ENCODE measurements at regions not wholly inside any gene's neighbourhood (a gene's known extent, or its start where the extent isn't known, plus 50 kb on each side); places are given as distances from the start of the nearest gene placed in this dataset.

DNA sequence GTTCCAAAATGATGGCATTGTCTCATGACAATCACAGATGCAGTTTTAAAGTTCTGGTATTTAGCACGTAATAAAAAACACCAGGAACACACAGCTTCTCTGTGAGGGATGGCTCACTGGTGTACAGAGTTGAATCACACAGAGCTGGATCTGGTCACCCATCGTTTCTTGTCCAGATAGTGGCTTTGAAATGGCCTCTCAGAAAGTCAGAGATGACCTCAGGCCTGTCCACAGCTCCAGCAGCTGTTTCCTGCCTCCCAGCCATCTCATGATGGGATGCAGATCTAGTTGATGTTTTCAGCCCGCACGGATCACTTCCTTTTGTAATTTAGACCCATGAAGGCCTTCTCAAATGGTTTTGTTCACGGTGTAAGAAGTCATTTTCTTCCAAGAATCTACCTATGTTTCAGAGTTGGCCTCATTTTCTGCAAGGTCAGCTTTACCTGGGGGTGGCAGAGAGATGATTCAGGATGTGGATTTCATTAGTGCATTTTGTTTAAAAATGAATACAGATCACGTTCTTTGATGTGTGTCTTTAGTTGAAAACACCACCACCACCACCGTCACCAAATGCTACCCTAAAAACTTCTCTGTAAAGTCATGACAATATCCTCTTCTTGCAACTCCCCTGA is 166.2 kb downstream of the SNX10 start:
- DNase-seq (ENCODE audit: low read depth in 4 of 4, low spot score in 3 of 4), result no peak

DNA sequence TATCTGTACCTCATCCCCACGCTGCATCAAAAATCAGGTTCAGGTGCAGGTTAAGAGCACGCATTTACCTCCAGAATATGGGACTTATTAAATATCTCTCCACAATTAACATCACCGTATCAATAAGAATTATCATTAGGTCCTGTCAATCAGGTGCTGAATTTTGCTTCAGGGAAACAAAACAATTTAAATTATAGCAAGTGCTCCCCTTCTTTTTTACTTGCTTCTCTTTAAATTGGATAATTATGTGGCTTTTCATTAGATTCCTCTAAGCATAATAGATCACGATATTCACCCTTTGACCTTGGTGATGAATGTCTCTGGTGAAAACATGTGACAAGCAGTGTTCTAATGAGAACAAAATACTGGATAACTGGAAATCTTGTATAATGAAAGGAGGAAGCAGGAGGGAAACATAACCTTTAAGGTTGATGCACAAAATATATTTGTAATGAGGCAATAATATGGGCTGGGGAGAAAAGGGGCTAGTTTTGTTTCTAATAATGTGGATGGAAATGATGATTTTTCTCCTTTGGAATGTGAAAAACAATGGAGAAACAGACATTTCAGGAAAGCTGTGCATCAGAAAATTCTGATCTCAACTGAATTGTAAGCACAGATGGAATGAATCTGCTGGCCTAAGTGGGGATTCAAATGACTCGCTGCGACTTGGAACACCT is 166.9 kb downstream of the SNX10 start:
- no peak for DNase-seq (ENCODE audit: low read depth in 4 of 4, low spot score in 3 of 4)

DNA sequence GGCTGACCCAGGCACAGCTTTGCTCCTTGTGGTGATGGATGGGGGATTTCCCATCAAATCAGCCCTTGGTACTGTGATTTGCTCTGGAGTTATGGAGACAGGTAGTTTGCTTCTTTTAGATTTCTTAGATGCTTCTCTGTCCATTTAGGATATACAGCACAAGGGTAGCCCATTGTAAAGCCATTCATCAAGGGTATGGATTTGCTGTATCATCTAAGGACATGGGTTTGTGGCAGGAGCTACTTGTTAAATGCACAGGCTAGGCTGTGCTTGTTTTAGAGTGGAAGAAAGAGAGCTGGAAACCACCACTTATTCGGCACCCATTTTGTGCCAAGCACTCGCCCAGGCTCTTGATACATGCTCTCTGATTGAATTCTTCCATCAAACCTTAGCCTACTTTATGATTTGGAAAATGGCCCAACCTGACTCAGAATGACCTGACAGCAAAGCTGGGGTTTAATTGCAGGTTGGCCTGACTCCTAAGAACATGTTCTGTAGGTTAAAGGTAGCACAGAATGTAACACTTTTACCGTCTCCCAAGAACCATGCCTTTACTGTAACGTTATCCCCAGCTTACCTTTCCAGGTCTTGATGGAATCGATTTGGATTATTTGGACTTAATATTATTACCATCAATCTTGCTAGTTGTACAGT is 168.0 kb downstream of the SNX10 start:
- DNase-seq (ENCODE audit: low read depth in 4 of 4, low spot score in 3 of 4), result no peak

DNA sequence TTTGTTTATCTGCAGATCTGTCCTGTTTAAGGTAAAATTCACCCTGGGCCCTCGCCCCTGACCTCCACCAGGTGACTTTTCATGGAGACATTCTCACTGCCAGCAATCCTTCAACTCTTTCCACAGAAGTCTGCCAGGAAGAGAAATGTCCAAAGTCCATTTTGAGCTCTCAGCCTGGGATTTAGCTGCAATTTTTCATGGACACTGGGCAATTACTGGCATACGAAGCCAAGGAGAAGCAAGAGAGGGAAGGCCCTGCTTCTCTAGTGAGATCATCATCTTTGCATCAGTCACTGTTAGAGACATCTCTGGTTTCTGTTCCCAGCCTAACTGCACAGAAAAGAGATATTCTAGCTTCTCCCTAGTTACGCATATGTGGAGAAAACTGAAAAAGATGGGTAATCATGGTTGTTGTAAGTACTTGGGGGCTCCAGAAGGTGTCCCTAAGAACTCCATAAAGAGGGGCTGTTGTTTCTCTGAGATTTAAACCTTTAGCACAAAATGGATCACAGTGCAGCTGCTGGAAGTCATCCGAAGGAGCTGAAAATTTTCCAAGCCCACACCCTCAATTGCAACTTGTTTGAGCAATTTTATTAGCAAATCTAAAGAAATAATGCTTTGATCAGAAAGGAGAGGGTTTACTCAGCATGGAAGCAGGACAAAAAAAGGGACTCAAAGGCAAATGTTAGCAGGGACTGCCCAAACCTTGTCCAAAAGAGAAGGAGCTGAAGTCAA is 168.9 kb downstream of the SNX10 start:
- no peak for DNase-seq (ENCODE audit: low read depth in 4 of 4, low spot score in 3 of 4)

DNA sequence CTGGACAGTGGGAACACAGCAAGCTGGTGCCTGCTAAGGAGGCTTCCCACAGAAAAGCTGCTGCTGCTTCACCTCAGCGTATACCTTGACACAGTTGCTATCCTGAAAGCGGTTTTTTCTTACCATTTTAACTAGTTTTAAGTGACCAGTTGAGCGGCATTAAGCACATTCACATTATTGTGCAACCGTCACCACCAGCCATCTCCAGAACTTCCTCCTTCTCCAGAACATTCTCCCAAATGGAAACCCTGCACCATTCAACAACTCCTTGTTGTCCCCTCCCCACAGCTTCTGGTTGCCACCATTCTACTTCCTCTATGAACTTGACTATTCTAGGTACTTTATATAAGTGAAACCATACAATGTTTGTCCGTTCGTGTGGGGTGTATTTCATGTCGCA is 169.9 kb downstream of the SNX10 start:
- DNase-seq (ENCODE audit: low read depth in 4 of 4, low spot score in 3 of 4), result no peak

DNA sequence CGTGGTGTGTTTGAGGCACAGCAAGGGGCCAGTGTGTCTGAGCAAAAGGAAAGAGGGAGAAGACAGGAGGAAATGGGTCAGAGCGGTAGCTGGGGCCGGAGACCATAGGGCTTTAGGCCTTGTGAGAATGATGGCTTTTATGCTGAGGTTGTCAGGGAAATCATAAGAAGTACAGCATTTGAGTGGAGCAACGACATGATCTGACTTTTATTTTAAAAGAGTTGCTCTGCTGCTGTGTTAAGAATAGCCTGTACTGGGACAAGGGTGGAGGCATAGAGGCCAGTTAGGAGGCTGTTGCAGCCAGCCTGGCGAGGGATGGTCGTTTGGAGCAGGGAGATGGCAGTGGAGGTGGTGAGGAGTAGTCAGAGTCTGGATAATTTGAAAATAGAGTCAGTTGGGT is 174.3 kb downstream of the SNX10 start:
- no peak for DNase-seq (ENCODE audit: low read depth in 4 of 4, low spot score in 3 of 4)

DNA sequence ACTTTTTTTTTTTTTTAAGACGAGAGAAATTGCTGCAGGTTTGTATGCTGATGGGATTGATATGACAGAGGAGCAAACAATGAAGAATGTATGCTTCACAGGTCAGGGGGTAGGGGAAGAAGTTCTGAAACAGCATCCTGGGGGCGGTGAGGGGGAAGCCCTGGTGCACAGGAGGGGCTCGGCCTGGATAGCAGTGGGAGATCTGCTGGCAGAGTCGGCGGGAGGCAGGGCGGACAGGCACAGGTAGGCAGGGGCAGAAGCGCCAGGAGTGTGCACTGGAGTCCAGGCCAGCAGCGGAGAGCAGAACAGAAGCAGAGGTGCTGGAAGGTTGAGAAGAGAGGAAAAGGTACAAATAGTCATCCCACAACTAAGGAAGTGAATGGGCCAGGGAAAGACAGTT is 175.4 kb downstream of the SNX10 start:
- DNase-seq (ENCODE audit: low read depth in 4 of 4, low spot score in 3 of 4), result no peak

DNA sequence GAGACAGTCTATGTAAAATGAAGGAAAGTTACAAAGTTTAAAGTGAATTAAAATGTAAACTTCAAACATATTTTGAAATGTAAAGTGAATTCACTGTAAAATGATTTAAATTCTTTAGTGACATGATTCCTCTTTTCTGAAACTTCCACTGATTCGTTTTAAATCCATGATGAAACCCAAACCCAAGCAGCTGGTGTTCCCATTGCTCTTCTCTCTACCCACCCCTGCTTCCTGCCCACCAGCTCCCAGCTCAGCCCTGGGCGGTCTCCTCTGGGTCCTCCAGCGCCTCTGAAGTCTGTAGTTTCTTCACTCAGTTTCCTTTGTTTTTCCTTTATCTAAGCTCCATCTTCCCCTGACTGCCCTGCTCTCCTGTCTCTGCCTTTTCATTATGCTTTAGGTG is 175.9 kb downstream of the SNX10 start:
- DNase-seq (ENCODE audit: low read depth in 4 of 4, low spot score in 3 of 4), result no peak

DNA sequence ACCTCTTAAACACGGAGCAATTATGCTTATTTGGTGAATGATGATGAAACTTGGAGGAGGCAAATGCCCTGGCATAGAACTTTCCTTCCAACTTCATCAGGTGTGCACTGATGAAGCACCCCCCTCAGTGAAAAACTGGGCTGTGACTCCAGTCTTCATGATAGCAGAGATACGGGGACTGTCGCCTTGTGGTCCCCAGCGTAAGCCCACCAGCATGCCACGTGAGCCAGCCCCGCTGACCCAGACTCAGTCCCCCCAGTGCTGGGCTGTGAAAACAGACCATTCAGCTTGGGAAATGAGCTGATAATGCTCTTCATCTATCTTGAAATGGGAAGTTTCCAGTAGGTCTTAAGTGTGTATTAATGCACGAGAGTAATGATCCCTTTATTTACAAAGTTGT is 177.0 kb downstream of the SNX10 start:
- no peak for DNase-seq (ENCODE audit: low read depth in 4 of 4, low spot score in 3 of 4)

DNA sequence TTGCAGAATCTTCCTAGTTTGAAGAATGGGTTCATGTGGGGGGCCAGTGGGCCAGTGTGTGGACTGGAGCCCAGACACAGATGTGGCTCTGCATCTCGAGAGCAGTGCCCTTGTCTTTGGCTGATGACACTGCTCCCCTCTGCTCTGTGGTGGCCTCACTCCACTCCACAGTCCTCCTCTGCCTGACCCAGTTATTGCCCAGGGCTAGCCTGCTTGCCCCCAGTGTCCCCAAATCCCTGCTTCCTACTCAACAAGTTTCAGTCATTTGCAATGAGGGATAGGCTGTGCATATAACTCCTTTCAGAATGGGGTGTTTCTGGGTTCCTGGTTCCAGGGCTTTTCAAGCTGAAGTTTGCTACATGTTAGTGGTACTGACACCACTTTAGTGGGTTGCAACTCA is 177.5 kb downstream of the SNX10 start:
- no peak for DNase-seq (ENCODE audit: low read depth in 4 of 4, low spot score in 3 of 4)

DNA sequence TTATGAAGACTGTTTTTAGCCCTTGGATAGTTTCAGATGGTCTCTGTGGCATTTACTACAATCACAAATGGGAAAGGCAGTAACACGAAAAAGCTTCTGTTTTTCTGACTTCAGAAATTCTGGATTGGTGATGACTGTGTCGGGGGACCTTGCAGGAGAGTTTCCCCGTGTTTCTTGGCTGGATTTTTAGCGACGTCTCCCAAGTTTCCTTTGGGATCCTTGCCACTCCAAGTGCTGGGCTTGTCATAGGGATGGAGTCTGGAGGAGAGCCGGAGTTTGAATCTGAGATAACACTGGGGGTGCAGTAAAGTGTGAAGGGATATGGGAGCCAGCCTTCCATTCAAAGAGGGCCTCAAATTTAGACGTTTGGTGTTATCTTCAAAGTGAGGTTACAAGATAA is 179.0 kb downstream of the SNX10 start:
- DNase-seq (ENCODE audit: low read depth in 4 of 4, low spot score in 3 of 4), result no peak

DNA sequence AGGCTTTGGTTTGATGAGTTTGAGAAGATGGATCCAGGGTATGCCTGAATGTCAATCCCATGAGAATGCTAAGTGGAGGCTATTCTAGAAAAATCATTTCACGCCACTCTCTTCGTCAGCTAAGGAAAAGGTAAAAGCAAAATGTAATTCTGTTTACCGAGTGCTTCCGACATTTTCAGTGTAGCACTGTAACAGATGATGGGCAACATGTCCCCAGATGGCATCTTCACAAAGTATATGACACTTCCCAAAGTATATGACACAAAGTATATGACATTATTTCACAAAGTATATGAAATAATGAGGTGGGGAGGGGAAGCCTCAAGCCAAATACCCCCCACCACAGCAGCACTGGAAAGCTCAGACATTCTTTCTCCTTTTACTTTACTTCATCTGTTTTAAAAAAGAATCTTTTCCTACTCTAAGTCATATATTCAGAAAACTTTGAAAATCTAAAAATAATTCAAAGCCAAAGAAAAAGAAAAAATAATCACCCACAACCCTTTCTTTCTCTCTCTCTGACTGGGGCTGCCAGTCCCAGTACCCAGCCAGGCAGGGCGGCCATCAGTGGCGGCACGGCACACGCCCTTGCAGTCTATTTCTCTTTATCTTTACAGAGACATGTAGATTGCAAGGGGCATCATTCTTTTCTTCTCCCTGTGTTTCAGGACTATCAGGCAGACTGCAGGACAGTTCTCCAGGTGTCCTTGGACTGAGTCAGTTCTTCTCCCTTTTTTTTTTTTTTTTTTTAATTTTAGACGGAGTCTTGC is 179.8 kb downstream of the SNX10 start:
- no peak for DNase-seq (ENCODE audit: low read depth in 4 of 4, low spot score in 3 of 4)

DNA sequence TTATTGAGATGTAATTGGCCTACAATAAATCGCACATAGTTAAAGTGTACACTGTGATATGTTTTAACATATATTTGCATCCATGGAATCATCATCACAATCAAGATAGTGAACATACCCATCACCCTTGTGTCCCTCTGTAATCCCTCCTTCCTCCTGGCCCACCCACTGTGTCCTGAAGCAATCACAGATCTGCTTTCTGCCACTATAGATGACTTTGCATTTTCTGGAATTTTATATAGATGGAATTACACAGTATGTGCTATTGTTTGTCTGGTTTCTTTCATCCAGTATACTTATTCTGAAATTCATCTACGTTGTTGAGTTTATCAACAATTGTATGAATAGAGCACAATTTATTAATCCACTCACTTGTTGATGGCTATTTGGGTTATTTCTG is 181.3 kb downstream of the SNX10 start:
- no peak for DNase-seq (ENCODE audit: low read depth in 4 of 4, low spot score in 3 of 4)

DNA sequence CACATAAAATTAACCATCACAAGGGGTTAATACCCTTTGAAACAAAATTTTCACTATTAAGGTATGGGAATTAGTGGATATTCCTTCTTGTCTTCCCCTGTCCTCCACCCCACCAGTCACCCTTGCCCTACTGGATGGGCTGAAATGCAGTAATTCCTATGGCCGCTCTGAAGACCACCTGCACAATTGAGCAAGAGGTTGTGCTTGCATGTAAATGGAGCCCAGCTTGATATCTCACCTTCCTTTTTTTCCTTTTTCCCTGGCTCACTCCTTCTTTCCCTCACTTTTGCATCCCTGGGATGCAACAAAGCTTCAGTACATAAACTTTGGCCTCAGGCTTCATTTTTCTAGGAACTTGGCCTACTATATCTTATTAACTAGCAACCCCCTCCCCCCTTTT is 184.6 kb downstream of the SNX10 start:
- no peak for DNase-seq (ENCODE audit: low read depth in 4 of 4, low spot score in 3 of 4)

DNA sequence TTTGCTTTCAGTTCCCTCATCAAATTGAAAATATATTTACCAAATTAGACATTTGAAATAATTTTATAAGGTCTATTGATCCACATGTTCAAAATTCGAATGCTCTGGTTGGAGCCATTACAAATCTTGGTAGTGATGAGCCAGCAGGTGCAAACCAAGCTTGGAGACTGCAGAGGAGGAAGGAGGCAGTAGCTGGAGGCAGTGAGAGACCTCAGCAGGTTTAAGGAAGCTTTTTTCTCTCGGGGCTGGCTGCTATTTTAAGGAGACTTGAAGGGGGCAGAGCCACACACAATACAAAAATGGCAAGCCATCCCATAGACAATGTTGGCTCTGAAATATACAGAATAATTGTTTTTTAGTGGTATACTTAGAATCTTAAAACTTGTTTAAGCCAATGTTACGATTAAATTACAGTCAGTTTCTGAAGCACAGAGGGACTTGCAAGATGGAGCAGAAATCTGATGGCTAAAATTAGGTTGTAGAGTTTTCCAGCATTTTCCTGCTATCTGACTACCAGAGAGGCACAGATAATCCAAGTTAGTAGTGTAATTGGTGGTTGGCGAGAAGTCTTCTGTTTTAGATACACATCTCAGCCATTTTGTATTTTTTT is 185.8 kb downstream of the SNX10 start:
- DNase-seq (ENCODE audit: low read depth in 4 of 4, low spot score in 3 of 4), result no peak

DNA sequence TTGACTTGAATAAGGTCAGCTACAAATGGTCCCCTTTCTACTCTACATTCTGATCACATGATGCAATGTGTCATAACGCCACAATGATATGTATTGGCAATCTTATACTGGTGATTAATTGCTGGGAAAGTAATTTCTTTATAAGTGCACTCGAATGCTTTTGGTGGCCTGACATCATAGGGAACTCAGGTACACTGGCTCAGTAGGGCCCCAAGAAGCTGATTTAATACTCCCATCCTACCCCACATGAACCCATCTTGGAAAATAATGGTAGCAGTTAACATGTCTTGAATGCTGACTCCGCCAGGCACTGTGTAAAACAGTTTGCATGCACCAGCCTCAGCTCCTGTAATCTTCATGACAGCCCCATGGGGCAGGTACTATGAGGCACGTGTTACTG is 186.9 kb downstream of the SNX10 start:
- no peak for DNase-seq (ENCODE audit: low read depth in 4 of 4, low spot score in 3 of 4)

DNA sequence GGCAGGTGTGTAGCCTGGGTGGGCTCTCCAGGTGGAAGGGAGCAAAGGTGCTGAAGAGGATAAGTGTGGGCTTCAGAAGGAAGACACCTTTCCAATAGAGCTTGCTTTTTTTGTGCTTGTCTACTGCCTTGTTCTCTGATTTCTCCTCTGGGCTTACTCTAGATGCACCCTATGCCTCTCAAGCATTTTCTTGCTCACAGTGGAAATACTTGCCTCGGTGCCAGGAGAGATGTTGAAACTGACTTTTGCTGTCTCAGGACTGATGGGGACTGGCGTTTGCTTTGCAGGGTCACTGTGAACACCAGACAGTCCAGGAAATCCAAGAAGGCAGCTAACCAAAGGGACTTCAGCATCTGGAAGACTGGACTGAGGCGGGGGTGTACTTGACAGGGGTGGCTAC is 187.9 kb downstream of the SNX10 start:
- DNase-seq (ENCODE audit: low read depth in 4 of 4, low spot score in 3 of 4), result no peak

DNA sequence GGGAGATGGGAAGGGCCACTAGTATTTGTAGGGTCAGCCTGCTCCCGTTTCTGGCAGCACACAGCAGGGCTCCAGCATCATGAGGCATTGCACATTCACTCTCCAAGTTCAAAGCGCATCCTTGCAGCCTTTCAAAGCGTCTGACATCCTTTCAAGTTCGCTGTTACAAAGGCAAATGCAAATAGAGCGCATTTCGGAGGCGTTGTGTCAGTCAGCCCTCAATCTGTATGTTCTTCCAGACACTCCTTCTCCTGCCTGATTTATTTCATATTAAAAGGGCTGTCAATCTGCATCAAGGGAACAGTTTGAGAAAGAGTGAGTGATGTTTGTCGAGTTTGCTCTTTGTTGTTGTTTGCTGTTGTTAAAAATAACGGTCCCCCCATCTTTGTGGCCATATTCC is 188.5 kb downstream of the SNX10 start:
- DNase-seq (ENCODE audit: low read depth in 4 of 4, low spot score in 3 of 4), result no peak

DNA sequence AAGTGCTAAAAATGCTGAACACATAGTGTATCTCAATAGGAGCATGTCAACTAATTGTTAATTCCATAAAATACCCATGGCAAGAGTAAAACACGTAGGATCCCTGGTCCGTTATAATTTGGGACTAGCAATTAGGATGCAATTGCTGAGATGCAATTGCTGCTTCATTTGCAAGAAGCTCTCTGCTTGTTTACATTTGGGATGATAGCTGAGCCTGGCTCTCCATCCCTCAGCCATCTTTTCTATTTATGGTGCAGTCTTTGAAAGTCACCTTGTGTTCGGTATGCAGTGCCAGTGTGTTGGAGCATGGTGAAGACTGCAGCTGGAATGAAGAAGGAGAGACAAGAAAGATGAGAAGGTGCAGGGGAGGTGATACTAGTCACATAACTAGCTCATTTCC is 191.3 kb downstream of the SNX10 start:
- no peak for DNase-seq (ENCODE audit: low read depth in 4 of 4, low spot score in 3 of 4)

DNA sequence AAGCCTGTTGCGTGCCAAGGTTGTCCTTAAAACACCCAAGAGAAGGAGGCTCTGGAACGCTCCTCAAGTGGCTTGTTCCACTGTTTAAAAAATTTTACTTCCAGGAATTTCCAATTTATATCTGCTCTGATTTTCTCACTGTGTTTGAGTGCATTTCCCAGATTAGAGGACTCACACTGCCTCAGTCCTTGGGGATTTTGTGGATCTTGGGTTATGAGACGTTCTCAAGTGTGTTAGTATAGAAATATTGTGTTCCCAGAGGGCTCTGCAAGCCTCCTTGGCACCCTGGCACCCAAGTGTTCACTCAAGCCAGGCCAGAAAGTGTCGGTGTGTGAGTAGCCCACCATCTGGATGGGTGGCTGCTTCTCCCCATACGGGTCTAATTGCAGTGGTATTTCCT is 192.2 kb downstream of the SNX10 start:
- no peak for DNase-seq (ENCODE audit: low read depth in 4 of 4, low spot score in 3 of 4)
